Astrocyte (in vitro differentiated cells and primary cell): ENCODE measurements at regions not wholly inside any gene's neighbourhood (a gene's known extent, or its start where the extent isn't known, plus 50 kb on each side); places are given as distances from the start of the nearest gene placed in this dataset.

Experiments
- DNase-seq: peaks from one replicate; pipeline ENCODE4 v3.0.0-alpha.2; 2010; ENCODE audit warnings: low read depth
- FAIRE-seq: peaks from 2 replicates; lab custom pipeline; 2011; peaks lifted over from hg19 to GRCh38; lab: Jason Lieb, UNC
- H2AFZ ChIP-seq: 2 replicates; pipeline ENCODE4 v1.6.0; 2012; ENCODE audit warnings: low read depth, low read length, inconsistent platforms
- H3K27ac ChIP-seq: 2 replicates; pipeline ENCODE4 v1.5.1; 2011; ENCODE audit warnings: low read depth, low read length, inconsistent platforms
- H3K27me3 ChIP-seq: 2 replicates; pipeline ENCODE4 v1.6.0; 2011; ENCODE audit warnings: low read length, inconsistent platforms; ENCODE audit not compliant: insufficient read depth
- H3K36me3 ChIP-seq: 2 replicates; pipeline ENCODE4 v1.5.1; 2011; ENCODE audit warnings: low read length, inconsistent platforms; ENCODE audit not compliant: insufficient read depth
- H3K4me1 ChIP-seq: 2 replicates; pipeline ENCODE4 v1.5.1; 2011; ENCODE audit warnings: low read length, inconsistent platforms; ENCODE audit not compliant: insufficient read depth
- H3K4me2 ChIP-seq: 2 replicates; pipeline ENCODE4 v1.6.0; 2012; ENCODE audit warnings: low read length, inconsistent platforms
- H3K4me3 ChIP-seq: 2 replicates; pipeline ENCODE4 v1.5.1; 2011; ENCODE audit warnings: low read depth, mild to moderate bottlenecking, low read length, inconsistent platforms; ENCODE audit not compliant: insufficient read depth
- H3K79me2 ChIP-seq: 2 replicates; pipeline ENCODE4 v1.6.0; 2012; ENCODE audit warnings: mild to moderate bottlenecking, low read length, inconsistent platforms; ENCODE audit not compliant: insufficient read depth
- H3K9ac ChIP-seq: 2 replicates; pipeline ENCODE4 v1.6.0; 2012; ENCODE audit warnings: mild to moderate bottlenecking, low read length, inconsistent platforms
- H3K9me3 ChIP-seq: 2 replicates; pipeline ENCODE4 v1.5.1; 2012; ENCODE audit warnings: low read depth, mild to moderate bottlenecking, low read length, inconsistent platforms; ENCODE audit not compliant: insufficient read depth
- H4K20me1 ChIP-seq: 2 replicates; pipeline ENCODE4 v1.6.0; 2012; ENCODE audit warnings: low read length, inconsistent platforms; ENCODE audit not compliant: insufficient read depth
- H3K27ac Mint-ChIP-seq: one replicate; pipeline ENCODE4 v1.8.0; 2021; ENCODE audit warnings: mild to moderate bottlenecking, mixed read lengths; ENCODE audit not compliant: unreplicated experiment
- H3K27me3 Mint-ChIP-seq: one replicate; pipeline ENCODE4 v1.8.0; 2021; ENCODE audit warnings: low read depth, mixed read lengths; ENCODE audit not compliant: unreplicated experiment
- H3K36me3 Mint-ChIP-seq: one replicate; pipeline ENCODE4 v1.8.0; 2021; ENCODE audit warnings: low read depth, mixed read lengths; ENCODE audit not compliant: unreplicated experiment
- H3K4me1 Mint-ChIP-seq: one replicate; pipeline ENCODE4 v1.8.0; 2021; ENCODE audit warnings: low read depth, mixed read lengths; ENCODE audit not compliant: unreplicated experiment
- H3K4me3 Mint-ChIP-seq: one replicate; pipeline ENCODE4 v1.8.0; 2021; ENCODE audit warnings: mild to moderate bottlenecking, moderate library complexity, mixed read lengths; ENCODE audit not compliant: unreplicated experiment
- H3K9me3 Mint-ChIP-seq: one replicate; pipeline ENCODE4 v1.8.0; 2021; ENCODE audit warnings: mild to moderate bottlenecking, mixed read lengths; ENCODE audit not compliant: unreplicated experiment
- CTCF ChIP-seq: IDR thresholded peaks from 2 replicates; pipeline ENCODE4 v1.5.1; 2011; ENCODE audit warnings: low read depth, mild to moderate bottlenecking, inconsistent platforms, low read length, moderate library complexity; ENCODE audit not compliant: insufficient read depth
- EZH2 ChIP-seq: IDR thresholded peaks from 2 replicates; pipeline ENCODE4 v1.6.1; 2012; ENCODE audit warnings: mild to moderate bottlenecking, low read length, inconsistent platforms; ENCODE audit not compliant: insufficient read depth

DNA sequence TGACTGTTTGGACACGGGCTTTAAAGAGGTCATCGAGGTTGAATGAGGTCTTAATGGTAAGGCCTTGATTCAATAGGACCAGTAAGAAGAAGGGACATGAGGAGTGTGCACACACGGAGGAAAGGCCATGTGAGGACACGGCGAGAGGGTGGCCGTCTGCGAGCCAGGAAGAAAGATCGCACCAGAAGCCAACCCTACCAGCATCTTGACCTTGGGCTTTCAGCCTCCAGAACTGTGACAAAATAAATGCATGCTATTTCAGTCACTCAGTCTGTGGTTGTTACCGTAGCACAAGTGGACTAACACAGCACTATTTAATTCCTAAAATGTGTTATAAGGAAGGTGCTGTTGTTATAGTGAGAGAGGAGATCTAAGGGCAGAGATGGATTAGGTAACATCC lies 468.6 kb upstream of the FAT1 start:
- Histone ChIP-seq H3K4me1 (no peaks in the 10 kb centered on the region), H3K36me3 (no peaks in the 10 kb centered on the region), H3K9ac (no peak overlapping the region), H3K27ac (no peak overlapping the region), H2AFZ (no peak overlapping the region), H3K27me3 (no peaks in the 10 kb centered on the region), H3K4me3 (no peak overlapping the region), H4K20me1 (no peaks in the 10 kb centered on the region), H3K4me2 (no peak overlapping the region), H3K9me3 (no peaks in the 10 kb centered on the region), H3K79me2 (no peaks in the 10 kb centered on the region)
- peaks cover 2% of the 10 kb centered on the region for H3K4me1 Mint-ChIP-seq
- TF ChIP-seq CTCF: no peak
- no peak for TF ChIP-seq EZH2
- no peak overlapping the region for H3K27ac Mint-ChIP-seq
- no peaks in the 10 kb centered on the region for H3K9me3 Mint-ChIP-seq
- H3K27me3 Mint-ChIP-seq: peaks cover 27% of the 10 kb centered on the region
- no peak for FAIRE-seq
- DNase-seq: no peak
- no peak overlapping the region for H3K4me3 Mint-ChIP-seq
- no peaks in the 10 kb centered on the region for H3K36me3 Mint-ChIP-seq

- Histone ChIP-seq H3K4me1 (no peaks in the 10 kb centered on the region), H3K4me2 (no peak overlapping the region), H3K9me3 (no peaks in the 10 kb centered on the region), H3K27ac (no peak overlapping the region), H3K79me2 (no peaks in the 10 kb centered on the region), H3K36me3 (no peaks in the 10 kb centered on the region), H3K27me3 (no peaks in the 10 kb centered on the region), H3K9ac (no peak overlapping the region), H2AFZ (no peak overlapping the region), H3K4me3 (no peak overlapping the region), H4K20me1 (no peaks in the 10 kb centered on the region)
- Mint-ChIP-seq H3K36me3 (no peaks in the 10 kb centered on the region), H3K9me3 (no peaks in the 10 kb centered on the region), H3K4me3 (no peak overlapping the region), H3K4me1 (peaks cover 2% of the 10 kb centered on the region), H3K27ac (no peak overlapping the region), H3K27me3 (peaks cover 18% of the 10 kb centered on the region)
- DNase-seq (no peak), FAIRE-seq (no peak)
- TF ChIP-seq EZH2 (no peak), CTCF (no peak)
Observed at GRCh38 chr4:187193141-187193540, 469.5 kb upstream of the FAT1 start.

- Histone ChIP-seq H3K27me3 (no peaks in the 10 kb centered on the region), H3K36me3 (no peaks in the 10 kb centered on the region), H3K27ac (no peak overlapping the region), H3K79me2 (no peaks in the 10 kb centered on the region), H2AFZ (no peak overlapping the region), H3K9me3 (no peaks in the 10 kb centered on the region), H3K4me2 (no peak overlapping the region), H3K4me1 (no peaks in the 10 kb centered on the region), H4K20me1 (no peaks in the 10 kb centered on the region), H3K4me3 (no peak overlapping the region), H3K9ac (no peak overlapping the region)
- Mint-ChIP-seq H3K9me3 (peaks cover 2% of the 10 kb centered on the region), H3K4me1 (no peaks in the 10 kb centered on the region), H3K27ac (no peak overlapping the region), H3K4me3 (no peak overlapping the region), H3K27me3 (peaks cover 2% of the 10 kb centered on the region), H3K36me3 (no peaks in the 10 kb centered on the region)
- DNase-seq: no peak
- no peak for TF ChIP-seq EZH2
- no peak for TF ChIP-seq CTCF
- no peak for FAIRE-seq
Observed at GRCh38 chr4:187204389-187204918, 480.8 kb upstream of the FAT1 start.
